ENCODE measurements at regions not wholly inside any gene's neighbourhood (a gene's known extent, or its start where the extent isn't known, plus 50 kb on each side); places are given as distances from the start of the nearest gene placed in this dataset.

DNA sequence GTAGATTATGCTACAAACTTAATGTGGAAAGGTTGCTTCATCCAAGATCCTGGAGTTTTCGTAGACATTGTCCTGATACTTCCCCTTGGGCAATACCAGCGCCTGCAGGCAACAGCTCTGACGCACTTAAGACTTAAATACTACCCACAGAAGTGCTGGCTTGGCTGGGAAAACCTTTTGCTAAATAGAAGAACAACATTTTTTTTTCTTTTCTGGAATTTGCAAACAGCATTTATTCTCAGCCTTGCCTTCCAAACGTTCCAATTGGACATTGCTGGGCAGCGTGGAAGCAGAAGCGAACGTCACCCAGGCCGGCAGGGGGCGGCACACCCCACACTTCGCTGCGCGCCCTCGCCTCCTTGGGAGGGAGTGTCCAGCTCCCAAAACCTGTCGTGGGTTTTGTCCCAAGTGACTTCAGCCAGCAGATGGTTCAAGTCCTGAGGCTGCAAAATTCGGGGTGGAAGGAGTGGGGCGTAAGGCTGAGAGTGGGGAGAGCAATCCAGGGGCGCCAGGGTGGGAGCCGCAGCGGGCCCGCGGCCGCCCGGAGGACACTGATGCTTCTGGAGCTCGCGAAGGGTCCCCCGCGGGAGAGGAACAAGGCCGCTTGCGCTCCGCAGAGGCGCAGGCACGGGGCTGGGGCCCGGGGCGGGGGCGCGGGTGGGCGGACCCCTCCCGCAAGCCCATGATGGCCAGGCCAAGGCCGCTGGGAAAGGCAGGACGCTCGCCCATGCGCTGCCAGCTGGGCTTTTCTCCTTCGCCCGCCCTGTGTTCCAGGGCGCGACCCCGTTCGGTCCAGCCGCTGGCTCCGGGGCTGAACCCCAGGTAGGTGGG, 60.8 kb upstream of the MAP3K4 start (continued):
- TF ChIP-seq, protein P1, sequence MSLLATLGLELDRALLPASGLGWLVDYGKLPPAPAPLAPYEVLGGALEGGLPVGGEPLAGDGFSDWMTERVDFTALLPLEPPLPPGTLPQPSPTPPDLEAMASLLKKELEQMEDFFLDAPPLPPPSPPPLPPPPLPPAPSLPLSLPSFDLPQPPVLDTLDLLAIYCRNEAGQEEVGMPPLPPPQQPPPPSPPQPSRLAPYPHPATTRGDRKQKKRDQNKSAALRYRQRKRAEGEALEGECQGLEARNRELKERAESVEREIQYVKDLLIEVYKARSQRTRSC (CRISPR knock-in tag; IDR thresholded peaks at IDR 0.05; ENCODE audit: low read depth) = no peak
- TF ChIP-seq RFX5 (IDR thresholded peaks at IDR 0.05; ENCODE audit: low read depth, low read length) = no peak
- no peak for TF ChIP-seq GPN1 (CRISPR knock-in tag; IDR thresholded peaks at IDR 0.05; ENCODE audit: borderline replicate concordance)
- peak; percentile 35; the same call in 1 of the 2 replicates for TF ChIP-seq GABPB1 (CRISPR knock-in tag; IDR thresholded peaks at IDR 0.05)
- no peak for TF ChIP-seq BRF2 (CRISPR knock-in tag; IDR thresholded peaks at IDR 0.05)
- TF ChIP-seq HMGA1 (CRISPR knock-in tag; conservative IDR thresholded peaks at IDR 0.05) = no peak
- no peak for TF ChIP-seq ZNF431 (CRISPR knock-in tag; IDR thresholded peaks at IDR 0.05; ENCODE audit: borderline replicate concordance, low read depth)
- no peak for TF ChIP-seq BCL3 (CRISPR knock-in tag; IDR thresholded peaks at IDR 0.05)
- no peak for TF ChIP-seq ZBTB44 (CRISPR knock-in tag; IDR thresholded peaks at IDR 0.05)
- no peak for TF ChIP-seq NCOA2 (CRISPR knock-in tag; IDR thresholded peaks at IDR 0.05)
- TF ChIP-seq ZNF292 (CRISPR knock-in tag; IDR thresholded peaks at IDR 0.05; ENCODE audit: borderline replicate concordance, low read depth) = no peak
- no peak for TF ChIP-seq ZNF678 (CRISPR knock-in tag; IDR thresholded peaks at IDR 0.05)
- no peak for TF ChIP-seq DNMT1 (CRISPR knock-in tag; IDR thresholded peaks at IDR 0.05)
- TF ChIP-seq, protein P2, sequence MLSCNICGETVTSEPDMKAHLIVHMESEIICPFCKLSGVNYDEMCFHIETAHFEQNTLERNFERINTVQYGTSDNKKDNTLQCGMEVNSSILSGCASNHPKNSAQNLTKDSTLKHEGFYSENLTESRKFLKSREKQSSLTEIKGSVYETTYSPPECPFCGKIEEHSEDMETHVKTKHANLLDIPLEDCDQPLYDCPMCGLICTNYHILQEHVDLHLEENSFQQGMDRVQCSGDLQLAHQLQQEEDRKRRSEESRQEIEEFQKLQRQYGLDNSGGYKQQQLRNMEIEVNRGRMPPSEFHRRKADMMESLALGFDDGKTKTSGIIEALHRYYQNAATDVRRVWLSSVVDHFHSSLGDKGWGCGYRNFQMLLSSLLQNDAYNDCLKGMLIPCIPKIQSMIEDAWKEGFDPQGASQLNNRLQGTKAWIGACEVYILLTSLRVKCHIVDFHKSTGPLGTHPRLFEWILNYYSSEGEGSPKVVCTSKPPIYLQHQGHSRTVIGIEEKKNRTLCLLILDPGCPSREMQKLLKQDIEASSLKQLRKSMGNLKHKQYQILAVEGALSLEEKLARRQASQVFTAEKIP (CRISPR knock-in tag; IDR thresholded peaks at IDR 0.05; ENCODE audit: borderline replicate concordance) = no peak
- no peak; the same call in 1 of the 2 replicates for TF ChIP-seq ZNF782 (CRISPR knock-in tag; IDR thresholded peaks at IDR 0.05; ENCODE audit: borderline replicate concordance)
- TF ChIP-seq, protein P3, sequence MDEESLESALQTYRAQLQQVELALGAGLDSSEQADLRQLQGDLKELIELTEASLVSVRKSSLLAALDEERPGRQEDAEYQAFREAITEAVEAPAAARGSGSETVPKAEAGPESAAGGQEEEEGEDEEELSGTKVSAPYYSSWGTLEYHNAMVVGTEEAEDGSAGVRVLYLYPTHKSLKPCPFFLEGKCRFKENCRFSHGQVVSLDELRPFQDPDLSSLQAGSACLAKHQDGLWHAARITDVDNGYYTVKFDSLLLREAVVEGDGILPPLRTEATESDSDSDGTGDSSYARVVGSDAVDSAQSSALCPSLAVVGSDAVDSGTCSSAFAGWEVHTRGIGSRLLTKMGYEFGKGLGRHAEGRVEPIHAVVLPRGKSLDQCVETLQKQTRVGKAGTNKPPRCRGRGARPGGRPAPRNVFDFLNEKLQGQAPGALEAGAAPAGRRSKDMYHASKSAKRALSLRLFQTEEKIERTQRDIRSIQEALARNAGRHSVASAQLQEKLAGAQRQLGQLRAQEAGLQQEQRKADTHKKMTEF (CRISPR knock-in tag; IDR thresholded peaks at IDR 0.05) = peak; percentile 70; the same call in 1 of the 2 replicates
- TF ChIP-seq PHF8 (CRISPR knock-in tag; IDR thresholded peaks at IDR 0.05) = 0 out of 2 replicates have a peak, but pooled peaks have one; percentile 15
- no peak for TF ChIP-seq SUZ12 (IDR thresholded peaks at IDR 0.05; ENCODE audit: low read depth, low read length)
- no peak for TF ChIP-seq LCORL (IDR thresholded peaks at IDR 0.05)
- peak; percentile 69 for TF ChIP-seq LCORL (CRISPR knock-in tag; IDR thresholded peaks at IDR 0.05)
- no peak for TF ChIP-seq CBX2 (IDR thresholded peaks at IDR 0.05; ENCODE audit: low read depth, low read length)
- TF ChIP-seq CBX2 (CRISPR knock-in tag; IDR thresholded peaks at IDR 0.05; ENCODE audit: low read depth) = no peak
- no peak for TF ChIP-seq ZNF878 (CRISPR knock-in tag; IDR thresholded peaks at IDR 0.05)

All from HepG2 (cell line).